ENCODE measurements at regions not wholly inside any gene's neighbourhood (a gene's known extent, or its start where the extent isn't known, plus 50 kb on each side); places are given as distances from the start of the nearest gene placed in this dataset.

- Histone ChIP-seq H3K14ac (ENCODE audit: insufficient read depth, low read length) (no peak overlapping the region), H3K27ac (ENCODE audit: insufficient read length, low read depth, low read length) (no peak overlapping the region), H2AFZ (ENCODE audit: low read length) (no peak overlapping the region), H3T11ph (ENCODE audit: low read length) (no peak overlapping the region), H4K20me1 (ENCODE audit: control insufficient read depth, insufficient read depth, insufficient read length) (no peaks in the 10 kb centered on the region), H3K79me1 (ENCODE audit: insufficient read depth, low read depth, low read length, poor library complexity, severe bottlenecking) (no peaks in the 10 kb centered on the region), H3K23ac (ENCODE audit: insufficient read length, low read depth, low read length) (no peak overlapping the region), H4K91ac (ENCODE audit: insufficient read length, low read depth, low read length) (no peak overlapping the region), H3K9me3 (ENCODE audit: control insufficient read depth, low read depth, low read length) (no peaks in the 10 kb centered on the region), H3K4ac (ENCODE audit: low read depth, low read length) (no peak overlapping the region), H4K8ac (replicated peaks; ENCODE audit: insufficient read length, low read depth, low read length) (no peak overlapping the region), H3K27me3 (ENCODE audit: insufficient read depth, low read length) (no peaks in the 10 kb centered on the region), H3K56ac (ENCODE audit: insufficient read length, low read depth, low read length) (no peak overlapping the region), H3K23me2 (ENCODE audit: insufficient read length, low read depth, low read length, poor library complexity, severe bottlenecking) (no peaks in the 10 kb centered on the region), H2BK15ac (ENCODE audit: low read depth, low read length) (no peak overlapping the region), H2BK120ac (ENCODE audit: low read depth, low read length, poor library complexity, severe bottlenecking) (no peak overlapping the region), H3K4me2 (ENCODE audit: insufficient read depth, insufficient read length, low read length) (no peak overlapping the region), H3K79me2 (ENCODE audit: insufficient read depth, low read length) (no peaks in the 10 kb centered on the region), H2BK5ac (ENCODE audit: insufficient read length, low read length) (no peak overlapping the region), H2BK20ac (ENCODE audit: low read depth, low read length, poor library complexity, severe bottlenecking) (no peak overlapping the region), H4K5ac (ENCODE audit: insufficient read length, low read depth, low read length) (no peak overlapping the region), H3K18ac (ENCODE audit: insufficient read length, low read depth, low read length) (no peak overlapping the region), H2BK12ac (ENCODE audit: insufficient read length, low read depth, low read length) (no peak overlapping the region), H2AK5ac (ENCODE audit: insufficient read length, low read length) (no peak overlapping the region), H3K9ac (ENCODE audit: extremely low read depth, insufficient read length, low read length) (no peak overlapping the region), H3K4me1 (ENCODE audit: insufficient read depth, low read length) (no peaks in the 10 kb centered on the region)
- no CpG with 5 or more reads among the region's 1 CpG for WGBS (ENCODE audit: extremely low coverage, insufficient read length, low lambda C conversion rate)
- Mint-ChIP-seq H3K4me1 (no peaks in the 10 kb centered on the region), H3K36me3 (ENCODE audit: insufficient read depth in 1 of 3, low read depth in 3 of 3) (no peaks in the 10 kb centered on the region), H3K27me3 (ENCODE audit: low read depth) (no peaks in the 10 kb centered on the region), H3K27ac (no peak overlapping the region), H3K4me3 (no peak overlapping the region), H3K9me3 (peaks cover 0 to 3% of the 10 kb centered on the region in 2 experiments; a peak in 2 of 5 replicates)
- TF ChIP-seq, protein P1, sequence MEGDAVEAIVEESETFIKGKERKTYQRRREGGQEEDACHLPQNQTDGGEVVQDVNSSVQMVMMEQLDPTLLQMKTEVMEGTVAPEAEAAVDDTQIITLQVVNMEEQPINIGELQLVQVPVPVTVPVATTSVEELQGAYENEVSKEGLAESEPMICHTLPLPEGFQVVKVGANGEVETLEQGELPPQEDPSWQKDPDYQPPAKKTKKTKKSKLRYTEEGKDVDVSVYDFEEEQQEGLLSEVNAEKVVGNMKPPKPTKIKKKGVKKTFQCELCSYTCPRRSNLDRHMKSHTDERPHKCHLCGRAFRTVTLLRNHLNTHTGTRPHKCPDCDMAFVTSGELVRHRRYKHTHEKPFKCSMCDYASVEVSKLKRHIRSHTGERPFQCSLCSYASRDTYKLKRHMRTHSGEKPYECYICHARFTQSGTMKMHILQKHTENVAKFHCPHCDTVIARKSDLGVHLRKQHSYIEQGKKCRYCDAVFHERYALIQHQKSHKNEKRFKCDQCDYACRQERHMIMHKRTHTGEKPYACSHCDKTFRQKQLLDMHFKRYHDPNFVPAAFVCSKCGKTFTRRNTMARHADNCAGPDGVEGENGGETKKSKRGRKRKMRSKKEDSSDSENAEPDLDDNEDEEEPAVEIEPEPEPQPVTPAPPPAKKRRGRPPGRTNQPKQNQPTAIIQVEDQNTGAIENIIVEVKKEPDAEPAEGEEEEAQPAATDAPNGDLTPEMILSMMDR (conservative IDR thresholded peaks at IDR 0.05) = no peak
- DNase-seq = no peak
Observed at GRCh38 chr9:99425923-99426842, 204.1 kb downstream of the SEC61B start.
